ENCODE measurements at regions not wholly inside any gene's neighbourhood (a gene's known extent, or its start where the extent isn't known, plus 50 kb on each side); places are given as distances from the start of the nearest gene placed in this dataset.

DNA sequence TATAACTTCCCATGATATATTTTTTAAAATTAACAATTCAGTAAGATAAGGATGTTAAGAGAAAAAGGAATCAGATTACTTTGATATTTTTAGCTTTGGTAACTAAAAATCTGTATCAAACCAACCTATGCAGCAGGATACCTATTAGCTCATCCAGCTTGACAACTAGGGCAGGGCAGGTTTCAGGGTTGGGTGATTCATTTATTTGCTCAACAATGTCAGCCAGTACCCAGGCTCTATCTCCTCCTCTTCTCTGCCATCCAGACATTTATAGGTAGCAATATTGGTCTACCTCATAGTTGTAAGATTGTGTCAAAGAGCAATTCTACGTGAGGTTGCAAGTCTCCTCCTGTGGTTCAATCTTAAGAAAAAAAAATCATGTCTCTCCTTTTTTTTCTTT is 421.9 kb downstream of the ANKRD50 start:
- TF ChIP-seq CTCF (IDR thresholded peaks at IDR 0.05; ENCODE audit: low read depth, low read length), result no peak
- no peak overlapping the region for H3K4me3 ChIP-seq (ENCODE audit: low read depth, low read length)

GRCh38 chr4:124295413-124295812 is 417.1 kb downstream of the ANKRD50 start:
- H3K4me3 ChIP-seq (ENCODE audit: low read depth, low read length), result no peak overlapping the region
- TF ChIP-seq CTCF (IDR thresholded peaks at IDR 0.05; ENCODE audit: low read depth, low read length), result no peak

DNA sequence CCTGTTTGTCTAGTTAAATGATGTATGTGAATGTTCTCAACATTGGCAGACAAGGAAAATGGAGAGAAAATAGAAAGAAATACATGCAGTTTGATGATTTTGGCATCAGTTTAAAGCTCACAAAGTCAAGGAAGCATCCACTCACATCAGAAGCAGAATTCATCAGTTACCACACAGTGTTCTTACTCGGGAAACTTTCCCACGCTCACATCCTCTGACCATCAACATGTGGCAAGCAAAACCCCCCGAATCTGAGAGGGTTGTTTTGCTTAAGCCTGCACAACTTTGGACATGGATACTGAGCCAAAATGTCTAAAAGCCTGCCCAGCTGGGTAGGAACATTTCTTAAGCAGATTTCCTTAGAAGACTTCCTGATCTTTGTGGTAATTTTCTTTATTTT is 407.6 kb downstream of the ANKRD50 start:
- no peak for TF ChIP-seq CTCF (IDR thresholded peaks at IDR 0.05; ENCODE audit: low read depth, low read length)
- H3K4me3 ChIP-seq (ENCODE audit: low read depth, low read length), result no peak overlapping the region

- TF ChIP-seq CTCF (IDR thresholded peaks at IDR 0.05; ENCODE audit: low read depth, low read length), result no peak
- H3K4me3 ChIP-seq (ENCODE audit: low read depth, low read length), result no peak overlapping the region
These were observed 406.2 kb downstream of the ANKRD50 start for GRCh38 chr4:124306352-124306751.

DNA sequence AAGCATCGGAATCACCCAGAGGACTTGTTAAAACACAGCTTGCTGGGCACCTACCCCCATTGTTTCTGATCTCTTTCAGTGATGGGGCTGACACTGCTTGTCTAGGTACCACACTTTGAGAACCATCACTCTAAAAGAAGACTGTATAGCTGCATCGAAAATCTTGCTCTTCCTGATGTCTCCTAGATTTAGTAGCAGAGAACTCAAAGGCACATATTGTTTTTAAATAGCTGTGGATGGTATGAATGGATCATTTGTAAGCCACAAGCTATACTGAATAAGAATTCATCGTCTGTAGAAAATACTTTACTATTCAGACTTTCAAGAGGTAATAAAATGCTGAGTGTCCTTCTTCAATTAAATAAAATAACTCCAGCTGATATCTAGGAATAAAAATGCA is 405.4 kb downstream of the ANKRD50 start:
- TF ChIP-seq CTCF (IDR thresholded peaks at IDR 0.05; ENCODE audit: low read depth, low read length), result no peak

GRCh38 chr4:124318292-124318691 is 394.2 kb downstream of the ANKRD50 start:
- TF ChIP-seq CTCF (IDR thresholded peaks at IDR 0.05; ENCODE audit: low read depth, low read length), result no peak
- no peak overlapping the region for H3K4me3 ChIP-seq (ENCODE audit: low read depth, low read length)

More for the DNA sequence above, 405.4 kb downstream of the ANKRD50 start:
- H3K4me3 ChIP-seq (ENCODE audit: low read depth, low read length), result no peak overlapping the region

GRCh38 chr4:124321364-124321763 is 391.2 kb downstream of the ANKRD50 start:
- TF ChIP-seq CTCF (IDR thresholded peaks at IDR 0.05; ENCODE audit: low read depth, low read length), result no peak

More at GRCh38 chr4:124321364-124321763, 391.2 kb downstream of the ANKRD50 start:
- no peak overlapping the region for H3K4me3 ChIP-seq (ENCODE audit: low read depth, low read length)
